MCF 10A (cell line): ENCODE measurements at regions not wholly inside any gene's neighbourhood (a gene's known extent, or its start where the extent isn't known, plus 50 kb on each side); places are given as distances from the start of the nearest gene placed in this dataset.

ENCODE experiments used
- BruUV-seq: library from RNA; stranded (reverse); fragments of 400-500 nt; replicated peaks from 2 replicates; lab custom pipeline; 2021; lab: Mats Ljungman, UMichigan
- CTCF ChIA-PET: fragments of 300-600 bp; sonication (Branson Sonifier 250); formaldehyde crosslinking; extraction: SDS; loops from one replicate; lab custom pipeline; 2021; ENCODE audit warnings: antibody characterized with exemption, inconsistent platforms; lab: Yijun Ruan, JAX
- POLR2A ChIA-PET: fragments of 300-600, 350-650 bp; sonication (Branson Sonifier 250); formaldehyde crosslinking; extraction: SDS; loops from one replicate; lab custom pipeline; 2020; ENCODE audit warnings: antibody characterized with exemption, inconsistent platforms; lab: Yijun Ruan, JAX
- DNase-seq: peaks from one replicate; pipeline ENCODE4 v3.0.0-alpha.2; 2018; ENCODE audit not compliant: unreplicated experiment
- H3K27ac Mint-ChIP-seq: one replicate; pipeline ENCODE4 v1.8.0; 2022; ENCODE audit warnings: mild to moderate bottlenecking, low read depth, mixed read lengths; ENCODE audit not compliant: unreplicated experiment
- H3K27me3 Mint-ChIP-seq: one replicate; pipeline ENCODE4 v1.8.0; 2022; ENCODE audit warnings: mixed read lengths; ENCODE audit not compliant: insufficient read depth, unreplicated experiment
- H3K36me3 Mint-ChIP-seq: one replicate; pipeline ENCODE4 v1.8.0; 2022; ENCODE audit warnings: mild to moderate bottlenecking, moderate library complexity, mixed read lengths; ENCODE audit not compliant: insufficient read depth, unreplicated experiment
- H3K4me1 Mint-ChIP-seq: one replicate; pipeline ENCODE4 v1.8.0; 2022; ENCODE audit warnings: mixed read lengths; ENCODE audit not compliant: insufficient read depth, unreplicated experiment
- H3K4me3 Mint-ChIP-seq: one replicate; pipeline ENCODE4 v1.8.0; 2022; ENCODE audit warnings: mild to moderate bottlenecking, moderate library complexity, mixed read lengths; ENCODE audit not compliant: unreplicated experiment
- H3K9me3 Mint-ChIP-seq: one replicate; pipeline ENCODE4 v1.8.0; 2022; ENCODE audit warnings: mixed read lengths; ENCODE audit not compliant: unreplicated experiment
- CTCF ChIP-seq: fragments of 200-600 bp; IDR thresholded peaks from one replicate; pipeline ENCODE4 v1.8.0; 2022; ENCODE audit warnings: antibody characterized with exemption, mild to moderate bottlenecking; ENCODE audit not compliant: unreplicated experiment
- intact Hi-C: fragments of 100-400 bp; cut with micrococcal nuclease; formaldehyde crosslinking; loops from 2 replicates; pipeline ENCODE4 v1.14.1; 2022

DNA sequence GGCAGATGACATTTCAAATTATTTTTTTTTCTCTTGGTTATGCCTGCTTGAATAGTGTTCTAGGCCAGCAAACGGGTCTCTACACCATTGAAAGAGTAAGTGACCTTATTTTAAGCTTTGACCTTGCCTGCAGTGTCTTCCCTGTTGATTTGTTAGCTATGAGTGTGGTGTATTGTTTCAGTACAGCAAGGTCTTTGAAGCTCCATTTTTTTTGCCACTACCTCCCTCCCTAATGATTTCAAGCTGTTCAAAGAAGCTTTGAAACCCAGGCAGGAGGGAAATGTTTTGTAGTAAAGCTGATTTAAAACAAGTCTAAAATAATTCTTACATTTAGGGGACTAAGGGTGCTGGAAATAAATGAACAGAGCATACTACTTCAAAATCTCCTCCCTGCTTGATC is 1249.8 kb downstream of the ROBO1 start:
- Mint-ChIP-seq H3K27me3 (no peaks in the 10 kb centered on the region), H3K4me1 (no peaks in the 10 kb centered on the region), H3K27ac (no peak overlapping the region), H3K9me3 (no peaks in the 10 kb centered on the region), H3K4me3 (no peak overlapping the region), H3K36me3 (no peaks in the 10 kb centered on the region)
- no TSS peak for BruUV-seq
- POLR2A ChIA-PET: interaction anchor here (1.0 kb wide), 1 partner anchor 95 kb away, joined by 3 read pairs; no protein-coding TSS in a partner anchor
- CTCF ChIA-PET: no interaction called here
- intact Hi-C loops: no loop called here
- TF ChIP-seq CTCF: no peak
- DNase-seq: no peak

DNA sequence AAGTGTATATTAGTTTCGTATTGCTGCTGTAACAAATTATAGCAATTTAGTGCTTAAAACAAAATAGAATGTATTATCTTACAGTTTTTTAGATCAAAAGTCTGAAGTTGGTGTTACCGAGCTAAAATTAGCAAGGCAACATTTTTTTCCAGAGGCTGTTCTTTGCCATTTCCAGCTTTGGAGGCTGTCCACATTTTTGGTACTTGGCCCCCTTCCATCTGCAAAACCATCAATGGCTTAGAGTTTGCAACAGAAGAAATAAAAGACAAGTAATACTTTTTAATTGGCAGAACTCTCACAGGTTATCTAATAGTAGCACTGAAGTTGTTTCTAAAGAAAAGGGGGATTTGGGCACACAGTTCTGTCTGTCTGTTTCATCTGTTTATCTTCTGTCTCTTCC is 1248.5 kb downstream of the ROBO1 start:
- Mint-ChIP-seq H3K27ac (no peak overlapping the region), H3K4me1 (no peaks in the 10 kb centered on the region), H3K4me3 (no peak overlapping the region), H3K27me3 (no peaks in the 10 kb centered on the region), H3K9me3 (no peaks in the 10 kb centered on the region), H3K36me3 (no peaks in the 10 kb centered on the region)
- DNase-seq: no peak
- ChIA-PET POLR2A (interaction anchor here (1.0 kb wide), 1 partner anchor 155 kb away, joined by 4 read pairs; no protein-coding TSS in a partner anchor), CTCF (no interaction called here)
- intact Hi-C loops: no loop called here
- BruUV-seq: no TSS peak
- TF ChIP-seq CTCF: no peak

GRCh38 chr3:78529601-78530000 is 1238.2 kb downstream of the ROBO1 start:
- no peak for DNase-seq
- no TSS peak for BruUV-seq
- no peak overlapping the region for H3K27ac Mint-ChIP-seq
- H3K4me1 Mint-ChIP-seq: no peaks in the 10 kb centered on the region
- CTCF ChIA-PET: no interaction called here
- H3K36me3 Mint-ChIP-seq: no peaks in the 10 kb centered on the region
- TF ChIP-seq CTCF: no peak
- intact Hi-C loops: no loop called here
- no peak overlapping the region for H3K4me3 Mint-ChIP-seq
- H3K27me3 Mint-ChIP-seq: no peaks in the 10 kb centered on the region
- POLR2A ChIA-PET: interaction anchor here (1.1 kb wide), 1 partner anchor 21 kb away, joined by 3 read pairs; no protein-coding TSS in a partner anchor
- peaks cover 7% of the 10 kb centered on the region for H3K9me3 Mint-ChIP-seq

- Mint-ChIP-seq H3K36me3 (no peaks in the 10 kb centered on the region), H3K9me3 (peaks cover 7% of the 10 kb centered on the region), H3K27me3 (no peaks in the 10 kb centered on the region), H3K4me1 (no peaks in the 10 kb centered on the region), H3K27ac (no peak overlapping the region), H3K4me3 (no peak overlapping the region)
- DNase-seq: no peak
- CTCF ChIA-PET: interaction anchor here (0.6 kb wide), 1 partner anchor 122 kb away, joined by 4 read pairs; no protein-coding TSS in a partner anchor
- BruUV-seq: no TSS peak
- TF ChIP-seq CTCF: no peak
- intact Hi-C loops: no loop called here
- POLR2A ChIA-PET: no interaction called here
Measured at GRCh38 chr3:78540485-78540884, 1227.3 kb downstream of the ROBO1 start.
